ENCODE measurements at regions not wholly inside any gene's neighbourhood (a gene's known extent, or its start where the extent isn't known, plus 50 kb on each side); places are given as distances from the start of the nearest gene placed in this dataset.

DNA sequence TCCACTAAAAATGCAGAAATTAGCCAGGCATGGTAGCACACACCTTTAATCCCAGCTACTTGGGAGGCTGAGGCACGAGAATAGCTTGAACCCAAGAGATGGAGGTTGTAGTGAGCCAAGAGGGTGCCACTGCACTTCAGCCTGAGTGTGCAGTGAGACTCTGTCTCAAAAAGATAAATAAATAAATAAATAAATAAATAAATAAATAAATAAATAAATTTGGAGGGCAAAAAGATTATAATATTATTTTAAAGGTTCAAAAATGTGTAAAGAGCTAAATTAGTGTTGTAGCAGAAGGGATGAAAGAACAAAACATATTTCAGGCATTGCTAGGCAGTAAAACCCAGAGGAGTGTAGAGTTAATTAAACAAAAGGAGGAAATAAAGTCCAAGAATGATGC lies 1136.4 kb upstream of the CDH2 start:
- no peak overlapping the region for H3K4me3 ChIP-seq (ENCODE audit: low read depth, low read length)

DNA sequence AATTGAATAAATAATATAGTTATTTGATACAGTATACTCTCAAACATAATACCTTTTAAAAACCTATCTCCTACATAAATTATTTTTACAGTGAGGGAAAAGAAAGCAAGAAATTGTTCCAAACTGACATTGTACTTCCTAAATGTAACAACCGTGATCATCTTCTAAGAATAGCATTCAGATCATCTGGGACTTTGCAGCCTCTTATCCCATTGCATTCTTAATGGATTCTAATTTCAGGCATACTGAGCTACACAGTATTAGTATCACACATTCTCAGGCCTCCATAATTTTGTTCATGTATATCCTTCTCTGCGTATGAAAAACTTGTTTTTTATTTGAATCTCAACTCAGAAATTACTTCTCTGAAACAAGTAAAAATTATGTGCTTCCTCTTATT lies 1134.7 kb upstream of the CDH2 start:
- no peak overlapping the region for H3K4me3 ChIP-seq (ENCODE audit: low read depth, low read length)

DNA sequence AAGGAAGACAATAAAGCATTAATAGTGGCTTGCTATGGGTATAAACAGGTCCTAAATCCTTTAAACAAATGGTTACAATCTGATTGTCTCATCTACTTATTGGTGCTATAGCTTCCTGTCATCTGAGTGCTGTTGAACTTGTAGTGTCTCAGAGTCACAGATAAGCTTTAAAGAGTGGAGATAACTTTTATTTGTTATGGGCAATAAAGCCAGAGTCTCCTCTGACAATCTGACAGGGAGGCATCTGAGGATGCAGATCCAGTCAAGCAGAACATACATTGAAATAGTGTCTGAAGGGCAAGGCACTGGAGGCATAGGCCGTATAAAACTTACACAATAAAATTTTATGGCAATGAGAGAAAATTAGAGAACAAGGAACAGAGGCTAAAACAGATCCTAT lies 1132.4 kb upstream of the CDH2 start:
- no peak overlapping the region for H3K4me3 ChIP-seq (ENCODE audit: low read depth, low read length)

DNA sequence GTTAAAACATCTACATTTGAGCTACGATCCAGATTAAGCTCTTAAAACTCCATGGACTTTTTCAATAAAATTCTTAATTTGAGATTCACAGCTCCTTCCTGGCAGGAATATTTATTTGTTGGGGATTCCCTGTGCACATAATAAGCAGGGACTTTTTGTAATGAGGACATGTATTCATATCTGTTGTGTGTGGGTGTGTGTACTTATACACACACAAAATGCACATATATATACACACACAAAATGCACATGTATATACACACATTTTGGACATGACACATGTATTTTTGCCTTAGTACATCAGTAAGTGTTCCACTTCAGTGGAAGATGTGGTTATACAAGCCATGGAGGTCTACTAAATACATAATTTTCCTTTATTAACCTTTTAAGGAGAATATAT lies 1131.1 kb upstream of the CDH2 start:
- H3K4me3 ChIP-seq (ENCODE audit: low read depth, low read length): no peak overlapping the region

DNA sequence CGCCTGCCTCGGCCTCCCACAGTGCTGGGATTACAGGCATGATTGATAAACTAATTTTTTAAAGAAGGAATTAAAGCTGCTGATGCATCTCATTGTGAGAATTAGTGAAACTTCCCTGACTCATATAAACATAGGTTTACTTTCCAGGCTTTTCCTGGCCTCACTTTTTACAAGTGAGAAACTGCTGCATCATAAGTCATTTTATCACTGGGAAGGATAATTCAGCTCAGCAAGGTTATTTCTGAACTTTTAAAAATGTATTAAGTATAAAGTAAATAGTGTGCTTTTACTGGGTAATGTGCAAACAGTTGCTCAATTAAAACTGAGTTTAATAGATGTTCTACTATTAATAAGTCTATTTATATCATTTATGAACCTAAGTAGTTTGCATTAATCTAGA lies 1130.3 kb upstream of the CDH2 start:
- no peak overlapping the region for H3K4me3 ChIP-seq (ENCODE audit: low read depth, low read length)

DNA sequence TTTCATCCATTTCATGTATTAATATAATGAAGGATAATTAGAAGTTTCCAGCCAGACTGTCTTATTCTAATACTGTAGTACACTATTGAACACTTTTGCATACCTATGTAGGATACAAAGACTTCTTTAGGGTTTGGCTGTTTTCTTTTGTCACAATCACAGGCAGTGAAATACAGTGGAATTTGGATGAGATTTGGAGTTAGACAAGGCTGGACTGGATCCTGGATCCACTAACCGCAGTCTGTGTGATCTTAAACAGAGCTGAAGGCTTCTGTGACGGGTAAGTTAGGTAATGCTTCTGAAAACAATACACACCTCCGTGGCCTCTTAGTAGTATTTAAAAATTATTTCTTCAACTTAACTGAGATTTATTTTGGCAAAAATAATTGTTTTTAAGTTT lies 1128.6 kb upstream of the CDH2 start:
- H3K4me3 ChIP-seq (ENCODE audit: low read depth, low read length): no peak overlapping the region

DNA sequence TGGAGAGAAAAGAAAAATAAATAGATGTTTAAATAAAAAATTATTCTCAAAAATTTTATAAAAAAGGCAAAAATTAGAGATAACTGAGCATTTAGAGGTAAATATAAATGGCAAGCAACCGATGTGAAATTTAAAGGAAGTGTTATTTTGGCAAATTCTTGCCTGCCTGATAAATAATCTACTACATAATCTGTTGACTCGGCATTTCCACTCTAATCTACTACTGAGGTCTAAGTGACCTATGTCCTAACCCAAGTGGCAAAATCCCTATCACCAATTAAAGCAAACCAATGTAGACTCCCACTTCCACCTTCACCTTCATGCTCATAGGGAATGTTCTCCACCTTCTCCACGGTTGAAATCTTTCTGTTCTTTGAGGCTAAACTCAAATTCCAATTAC lies 1124.1 kb upstream of the CDH2 start:
- H3K4me3 ChIP-seq (ENCODE audit: low read depth, low read length): no peak overlapping the region

DNA sequence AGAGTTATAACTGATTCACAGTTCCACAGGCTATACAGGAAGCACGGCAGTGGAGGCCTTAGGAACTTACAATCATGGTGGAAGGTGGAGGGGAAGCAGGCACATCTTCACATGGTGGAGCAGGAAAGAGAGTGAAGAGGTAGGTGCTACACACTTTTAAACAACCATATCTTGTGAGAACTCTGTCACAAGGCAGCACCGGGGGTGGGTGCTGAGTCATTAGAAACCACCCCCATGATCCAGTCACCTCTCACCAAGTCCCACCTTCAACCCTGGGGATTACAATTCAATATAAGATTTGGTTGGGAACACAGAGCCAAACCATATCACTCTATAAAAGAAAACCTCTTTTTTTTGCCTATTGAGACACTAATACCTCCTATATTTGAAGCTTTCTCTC lies 1108.5 kb upstream of the CDH2 start:
- no peak overlapping the region for H3K4me3 ChIP-seq (ENCODE audit: low read depth, low read length)

DNA sequence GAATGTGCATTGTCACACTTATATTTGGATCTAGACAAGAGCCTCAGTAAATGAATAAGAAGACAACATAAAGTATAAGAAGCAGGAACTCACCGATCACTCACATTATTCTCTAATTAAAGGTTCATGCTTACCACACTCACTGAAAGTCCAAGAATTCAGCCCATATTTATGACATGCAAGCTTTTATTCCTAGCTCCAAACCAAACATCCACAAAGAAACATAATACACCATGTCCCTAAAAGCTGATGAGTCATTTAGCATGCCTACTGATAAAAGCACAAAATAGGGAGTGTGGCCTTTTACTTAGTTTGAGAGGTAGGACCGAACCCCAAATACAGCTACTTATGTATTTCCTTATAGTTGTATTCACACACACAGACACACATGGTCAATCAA lies 1094.6 kb upstream of the CDH2 start:
- no peak overlapping the region for H3K4me3 ChIP-seq (ENCODE audit: low read depth, low read length)

DNA sequence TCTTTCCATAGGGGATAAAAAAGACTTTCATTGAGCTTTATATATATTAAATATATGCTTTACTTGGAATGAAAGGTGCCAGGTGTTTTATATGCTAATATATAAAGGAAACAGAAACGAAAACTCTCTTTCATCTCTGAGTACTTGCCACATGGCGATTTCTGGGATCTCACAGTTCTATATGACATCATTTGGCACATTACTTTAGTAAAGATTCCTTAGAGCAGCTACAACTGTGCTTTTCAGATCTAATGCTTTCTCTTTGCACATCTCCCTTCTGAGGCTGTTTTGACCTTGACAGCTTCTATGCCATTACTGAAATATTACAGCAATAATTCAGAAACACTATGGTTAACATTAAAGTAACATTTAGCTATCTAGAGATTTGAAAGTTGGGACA lies 1082.9 kb upstream of the CDH2 start:
- no peak overlapping the region for H3K4me3 ChIP-seq (ENCODE audit: low read depth, low read length)

DNA sequence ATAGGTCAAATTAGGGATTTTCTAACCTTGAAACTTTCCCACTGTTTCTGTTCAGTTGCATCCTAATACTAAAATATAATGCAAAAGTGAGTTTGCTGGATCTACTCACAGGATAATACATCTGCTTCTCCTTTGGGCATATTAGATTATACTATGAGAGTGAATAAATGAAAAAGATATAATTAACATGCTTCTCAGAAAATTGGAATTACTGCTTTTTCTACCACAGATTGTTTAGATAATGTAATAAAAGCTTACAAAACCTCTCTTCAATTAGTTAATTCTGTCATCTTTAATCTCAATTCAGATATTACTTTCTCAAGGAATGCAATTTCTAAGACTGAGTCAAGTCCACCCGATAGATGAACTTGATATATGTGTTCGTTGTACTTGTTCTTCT lies 1077.2 kb upstream of the CDH2 start:
- no peak overlapping the region for H3K4me3 ChIP-seq (ENCODE audit: low read depth, low read length)

DNA sequence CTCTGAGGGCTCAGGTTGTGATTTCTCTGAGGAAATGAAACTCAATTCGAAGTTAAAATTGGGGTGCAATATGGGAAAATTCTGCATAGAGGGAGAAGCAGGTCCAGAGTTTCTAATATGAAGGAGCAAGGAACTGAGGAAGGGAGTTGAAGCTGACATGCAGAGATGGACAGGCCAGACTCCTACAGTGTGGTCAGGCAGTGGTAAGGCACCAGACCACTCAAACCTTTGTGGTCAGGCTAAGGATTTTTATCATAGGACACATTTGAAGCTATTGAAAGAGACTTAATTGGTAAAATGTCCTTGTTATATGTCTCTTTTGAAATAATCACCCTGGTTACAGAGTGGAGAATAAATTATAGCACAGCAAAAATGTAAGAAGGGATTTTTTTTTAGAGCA lies 1074.8 kb upstream of the CDH2 start:
- H3K4me3 ChIP-seq (ENCODE audit: low read depth, low read length): no peak overlapping the region

DNA sequence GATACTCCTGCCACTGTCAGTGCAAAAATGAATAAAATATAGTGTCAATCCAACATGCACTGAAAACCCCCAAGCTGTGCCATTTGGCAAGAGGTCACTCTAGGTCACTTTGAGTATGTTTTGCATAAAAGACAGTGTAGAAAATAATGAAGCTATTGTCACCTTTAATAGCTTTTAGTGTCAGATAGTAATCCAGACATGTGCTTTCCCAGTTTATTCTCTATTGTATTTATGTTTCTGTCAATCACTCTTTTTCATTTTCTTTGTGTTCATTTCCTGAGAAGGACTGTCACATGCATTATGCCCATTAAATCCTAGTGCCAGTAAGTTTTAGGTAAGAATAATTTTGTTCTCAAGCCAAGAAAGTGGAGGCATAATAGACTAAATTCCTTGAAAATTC lies 1073.9 kb upstream of the CDH2 start:
- H3K4me3 ChIP-seq (ENCODE audit: low read depth, low read length): no peak overlapping the region

DNA sequence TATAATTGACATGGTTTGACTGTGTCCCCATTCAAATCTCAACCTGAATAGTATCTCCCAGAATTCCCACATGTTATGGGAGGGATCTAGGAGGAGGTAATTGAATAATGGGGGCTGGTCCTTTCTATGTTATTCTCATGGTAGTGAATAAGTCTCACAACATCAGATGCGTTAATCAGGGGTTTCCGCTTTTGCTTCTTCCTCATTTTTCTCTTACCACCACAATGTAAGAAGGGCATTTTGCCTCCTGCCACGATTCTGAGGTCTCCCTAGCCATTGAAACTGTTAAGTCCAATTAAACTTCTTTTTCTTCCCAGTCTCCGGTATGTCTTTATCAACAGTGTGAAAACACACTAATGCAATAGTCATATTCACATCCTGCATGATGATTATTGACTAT lies 1073.3 kb upstream of the CDH2 start:
- H3K4me3 ChIP-seq (ENCODE audit: low read depth, low read length): no peak overlapping the region

DNA sequence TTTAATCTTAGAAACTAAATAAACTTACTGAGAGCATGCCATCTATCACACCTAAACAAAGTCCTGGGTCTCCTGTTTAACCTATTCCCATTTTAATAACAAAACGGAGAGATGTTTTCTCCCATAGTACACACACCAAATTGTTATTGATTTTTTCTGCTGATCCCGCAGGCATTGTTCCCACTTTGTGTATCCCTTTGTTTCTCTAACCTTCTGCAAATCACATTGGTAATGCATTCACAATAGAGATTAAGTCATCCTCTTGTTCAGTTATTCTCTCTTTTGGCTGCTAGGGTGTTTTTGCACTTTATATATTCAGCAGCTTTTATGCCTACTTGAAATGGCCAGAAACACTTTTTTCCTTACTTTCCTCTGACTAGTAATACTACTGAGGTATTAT lies 1071.9 kb upstream of the CDH2 start:
- H3K4me3 ChIP-seq (ENCODE audit: low read depth, low read length): no peak overlapping the region

DNA sequence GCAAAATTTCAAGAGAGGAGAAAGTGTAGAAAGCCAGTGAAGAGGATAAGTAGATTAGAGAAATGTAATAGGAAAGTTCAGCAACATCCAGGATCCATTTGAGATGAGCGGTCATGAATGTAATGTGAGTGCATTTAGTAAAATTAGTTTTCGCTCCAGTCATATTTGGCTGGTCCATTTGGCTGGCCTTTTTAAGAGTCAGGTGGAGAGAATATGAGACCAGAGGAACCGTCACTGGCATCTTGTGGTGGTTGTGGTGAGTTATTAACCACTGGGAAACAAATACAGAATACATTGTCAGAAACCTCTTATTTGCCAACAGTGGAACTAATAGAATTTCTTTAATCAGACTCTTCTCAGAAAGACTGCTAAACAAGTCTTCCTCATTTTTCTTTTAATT lies 1064.3 kb upstream of the CDH2 start:
- no peak overlapping the region for H3K4me3 ChIP-seq (ENCODE audit: low read depth, low read length)

DNA sequence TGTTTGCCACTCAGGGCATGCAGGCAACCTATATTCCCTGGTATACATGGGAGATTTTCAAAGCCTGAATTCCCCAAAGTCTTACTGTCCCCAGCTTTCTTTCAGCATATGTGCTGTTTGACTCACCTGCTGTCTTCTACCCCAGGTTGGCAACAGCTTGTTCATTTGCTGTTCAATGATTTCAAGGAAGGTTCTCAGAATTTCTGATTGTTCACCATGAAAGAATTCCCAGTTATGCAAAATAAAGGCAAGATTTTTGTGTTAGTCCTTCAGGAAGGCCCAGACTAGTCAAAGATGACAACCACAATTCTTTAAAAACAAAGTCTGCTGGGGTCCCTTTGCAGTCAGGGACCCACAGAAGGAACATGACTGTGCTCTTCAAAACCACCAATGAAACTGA lies 1057.8 kb upstream of the CDH2 start:
- no peak overlapping the region for H3K4me3 ChIP-seq (ENCODE audit: low read depth, low read length)

DNA sequence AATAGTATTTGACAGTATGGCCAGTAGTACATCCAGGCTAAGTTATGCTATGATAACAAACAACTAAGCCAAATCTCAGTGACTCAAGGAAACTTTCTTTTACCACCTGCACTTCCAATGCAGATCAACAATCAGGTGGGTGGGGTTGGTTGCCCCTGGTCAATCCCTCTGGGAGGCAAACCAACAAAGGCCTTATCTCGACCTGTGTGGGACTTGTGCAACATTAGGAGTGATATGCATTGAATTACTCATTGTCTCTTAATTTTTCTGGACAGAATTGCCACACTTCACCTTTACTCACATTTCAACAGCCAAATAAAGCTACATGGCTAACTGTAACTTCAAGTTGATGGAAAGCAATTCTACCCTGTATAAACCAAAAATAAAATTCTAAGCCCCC lies 1049.3 kb upstream of the CDH2 start:
- no peak overlapping the region for H3K4me3 ChIP-seq (ENCODE audit: low read depth, low read length)

DNA sequence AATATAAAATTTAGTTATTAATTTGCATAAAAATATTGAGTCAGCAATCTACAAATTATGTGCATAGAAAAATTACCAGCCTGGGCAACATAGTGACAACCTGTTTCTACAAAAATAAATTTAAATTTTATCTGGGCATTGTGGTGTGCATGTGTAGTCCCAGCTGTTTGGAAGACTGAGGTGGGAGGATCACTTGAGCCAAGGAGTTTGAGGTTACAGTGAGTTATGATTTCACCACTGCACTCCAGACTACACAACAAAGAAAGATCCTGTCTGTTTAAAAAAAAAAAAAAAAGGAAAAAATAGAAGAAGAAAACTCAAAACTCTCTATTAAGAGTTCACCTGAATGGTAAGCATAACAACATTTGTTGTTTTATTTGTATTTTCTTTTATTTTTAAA lies 1048.4 kb upstream of the CDH2 start:
- no peak overlapping the region for H3K4me3 ChIP-seq (ENCODE audit: low read depth, low read length)

DNA sequence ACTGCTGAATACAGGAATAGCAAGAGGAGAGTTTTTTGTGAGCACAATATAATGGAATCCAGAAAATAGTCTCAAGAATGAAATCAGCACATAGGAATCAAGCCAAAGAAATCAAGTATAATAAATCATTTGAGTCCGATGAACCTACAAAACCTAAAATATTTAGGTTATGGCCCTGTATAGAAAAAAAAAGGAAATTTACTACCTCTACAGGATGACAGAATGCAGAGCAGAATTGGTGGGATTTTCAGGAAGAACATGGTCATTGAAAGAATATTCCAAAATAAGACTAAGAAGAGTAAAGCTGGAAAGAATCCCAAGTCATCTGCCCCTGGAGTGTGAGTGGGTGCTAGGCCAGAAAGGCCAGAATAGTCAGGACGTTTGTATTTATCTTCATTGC lies 1041.2 kb upstream of the CDH2 start:
- no peak overlapping the region for H3K4me3 ChIP-seq (ENCODE audit: low read depth, low read length)

DNA sequence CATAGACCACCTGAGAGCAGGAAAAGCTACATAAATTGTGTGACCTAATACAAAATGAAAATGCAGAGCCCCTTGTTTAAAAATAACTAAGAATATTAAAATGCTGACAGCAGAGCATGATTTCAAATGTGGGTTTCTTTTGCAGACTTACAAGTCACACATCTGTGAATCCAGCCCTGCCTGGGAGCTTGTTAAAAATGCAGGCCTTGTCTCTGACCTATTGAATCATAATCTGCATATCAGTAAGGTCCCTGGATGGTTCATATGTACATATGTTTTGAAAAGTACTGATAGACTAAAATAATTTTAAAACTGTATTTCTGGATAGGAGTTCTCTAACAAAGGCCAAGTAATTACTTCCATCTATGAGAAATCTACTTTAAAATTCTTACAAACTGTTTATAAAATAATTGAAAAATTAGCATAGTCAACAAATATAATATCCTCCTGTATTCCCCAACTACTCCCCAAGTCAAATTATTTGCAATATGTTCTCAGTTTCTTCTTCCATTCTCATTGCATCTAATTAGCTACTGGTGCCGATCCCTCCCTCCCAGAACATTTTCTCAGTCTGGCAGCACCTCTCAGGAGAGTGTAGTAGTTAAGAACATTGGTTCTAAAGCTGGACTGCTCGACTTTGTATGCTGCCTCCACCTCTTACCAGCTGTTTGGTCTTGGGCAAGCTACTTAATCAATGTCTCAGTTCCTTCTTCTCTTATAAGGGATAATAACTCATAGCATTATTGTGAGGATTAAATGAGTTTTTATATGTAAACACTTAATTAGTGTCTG lies 1040.4 kb upstream of the CDH2 start:
- H3K4me3 ChIP-seq (ENCODE audit: low read depth, low read length): no peak overlapping the region

DNA sequence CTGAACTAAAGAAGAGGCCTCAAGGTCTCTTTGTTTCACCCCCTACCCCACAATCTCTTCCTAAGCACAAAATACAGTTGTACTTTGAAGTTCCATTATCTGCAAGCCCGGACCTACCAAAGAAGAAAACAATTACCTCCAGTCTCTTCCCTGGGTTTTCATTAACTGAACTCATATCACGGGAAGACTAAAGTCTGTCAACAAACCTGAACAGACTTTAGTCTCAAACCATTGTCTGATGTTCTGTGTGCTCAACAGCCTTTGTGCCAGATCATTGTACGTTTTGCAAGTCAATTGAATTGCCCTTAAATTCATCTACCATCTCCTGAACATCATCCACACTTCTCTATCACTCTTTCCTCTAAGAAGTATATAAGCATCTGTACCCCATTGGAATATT lies 1021.9 kb upstream of the CDH2 start:
- H3K4me3 ChIP-seq (ENCODE audit: low read depth, low read length): no peak overlapping the region

DNA sequence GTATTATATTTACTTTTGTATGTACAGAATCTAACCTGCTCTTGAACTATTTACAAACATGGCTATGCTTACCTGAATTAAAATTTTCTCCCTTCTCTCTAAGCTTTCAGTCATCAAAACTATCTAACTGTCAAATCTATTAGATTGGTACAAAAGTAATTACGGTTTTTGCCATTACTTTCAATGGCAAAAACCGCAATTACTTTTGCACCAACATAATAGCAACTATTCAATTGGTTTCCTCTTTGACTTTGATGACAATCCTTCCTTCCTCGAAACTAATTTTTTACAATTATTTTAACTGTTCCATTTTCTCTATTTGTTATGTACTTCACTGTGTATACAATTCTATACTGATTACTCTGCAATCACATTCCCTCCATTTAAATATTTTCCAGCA lies 1019.4 kb upstream of the CDH2 start:
- H3K4me3 ChIP-seq (ENCODE audit: low read depth, low read length): no peak overlapping the region

Measured in iPS-11a (cell line).